ENCODE measurements at regions not wholly inside any gene's neighbourhood (a gene's known extent, or its start where the extent isn't known, plus 50 kb on each side); places are given as distances from the start of the nearest gene placed in this dataset.

GRCh38 chr1:239739375-239739774, 352.3 kb upstream of the FMN2 start:
- no peak for DNase-seq

GRCh38 chr1:239739919-239740318, 351.8 kb upstream of the FMN2 start:
- DNase-seq: no peak

GRCh38 chr1:239742416-239743109, 349.1 kb upstream of the FMN2 start:
- DNase-seq: no peak

GRCh38 chr1:239744851-239745250, 346.8 kb upstream of the FMN2 start:
- DNase-seq: no peak

GRCh38 chr1:239755107-239755912, 336.4 kb upstream of the FMN2 start:
- DNase-seq: no peak

- DNase-seq: no peak
Measured at GRCh38 chr1:239757716-239758115, 334.0 kb upstream of the FMN2 start.

GRCh38 chr1:239758756-239759155, 332.9 kb upstream of the FMN2 start:
- no peak for DNase-seq

GRCh38 chr1:239761509-239761908, 330.2 kb upstream of the FMN2 start:
- no peak for DNase-seq

GRCh38 chr1:239763850-239764249, 327.8 kb upstream of the FMN2 start:
- no peak for DNase-seq

- no peak for DNase-seq
Measured at GRCh38 chr1:239764546-239764945, 327.1 kb upstream of the FMN2 start.

GRCh38 chr1:239765163-239765562, 326.5 kb upstream of the FMN2 start:
- no peak for DNase-seq

GRCh38 chr1:239771550-239771949, 320.1 kb upstream of the FMN2 start:
- no peak for DNase-seq

- no peak for DNase-seq
Measured at GRCh38 chr1:239772446-239772845, 319.2 kb upstream of the FMN2 start.

GRCh38 chr1:239775466-239775865, 316.2 kb upstream of the FMN2 start:
- no peak for DNase-seq

- DNase-seq: no peak
Measured at GRCh38 chr1:239778208-239778813, 313.4 kb upstream of the FMN2 start.

GRCh38 chr1:239779962-239780361, 311.7 kb upstream of the FMN2 start:
- DNase-seq: no peak

- DNase-seq: no peak
Measured at GRCh38 chr1:239784896-239785295, 306.8 kb upstream of the FMN2 start.

- DNase-seq: no peak
Measured at GRCh38 chr1:239785576-239785975, 306.1 kb upstream of the FMN2 start.

- no peak for DNase-seq
Measured at GRCh38 chr1:239786464-239786863, 305.2 kb upstream of the FMN2 start.

GRCh38 chr1:239792157-239792556, 299.5 kb upstream of the FMN2 start:
- no peak for DNase-seq

- no peak for DNase-seq
Measured at GRCh38 chr1:239795304-239795703, 296.4 kb upstream of the FMN2 start.

GRCh38 chr1:239799617-239800016, 292.1 kb upstream of the FMN2 start:
- no peak for DNase-seq

GRCh38 chr1:239800861-239801260, 290.8 kb upstream of the FMN2 start:
- no peak for DNase-seq

GRCh38 chr1:239802275-239802674, 289.4 kb upstream of the FMN2 start:
- DNase-seq: no peak
